OCI-LY1 (cell line): ENCODE measurements at regions not wholly inside any gene's neighbourhood (a gene's known extent, or its start where the extent isn't known, plus 50 kb on each side); places are given as distances from the start of the nearest gene placed in this dataset.

ENCODE experiments used
- CTCF ChIP-seq: fragments of 200-600 bp; sonication (generic), shearing (Covaris generic); IDR thresholded peaks from 2 replicates; pipeline ENCODE4 v1.5.1; 2017; ENCODE audit warnings: mild to moderate bottlenecking, antibody characterized with exemption, low read length, moderate library complexity, mixed read lengths
- EZH2 ChIP-seq: fragments of 200-600 bp; sonication (generic), shearing (Covaris generic); IDR thresholded peaks from 2 replicates; pipeline ENCODE4 v1.8.0; 2017; ENCODE audit warnings: borderline replicate concordance, mixed run types, mild to moderate bottlenecking, antibody characterized with exemption, low read length, moderate library complexity, mixed read lengths

GRCh38 chr19:27884376-27884775, 1328.6 kb downstream of the UQCRFS1 start:
- TF ChIP-seq EZH2, result no peak
- no peak for TF ChIP-seq CTCF
